Mesothelial cell of epicardium (in vitro differentiated cells): ENCODE measurements at regions not wholly inside any gene's neighbourhood (a gene's known extent, or its start where the extent isn't known, plus 50 kb on each side); places are given as distances from the start of the nearest gene placed in this dataset.

ENCODE experiments used
- DNase-seq, 2 experiments: peaks; one replicate each; pipeline ENCODE4 v3.0.0; 2021; ENCODE audit warnings: low spot score in 2 of 2; ENCODE audit not compliant: unreplicated experiment in 2 of 2
- H3K27ac Mint-ChIP-seq: 2 replicates; pipeline ENCODE4 v1.8.0; 2021; ENCODE audit warnings: mixed read lengths
- H3K27me3 Mint-ChIP-seq: 2 replicates; pipeline ENCODE4 v1.8.0; 2021; ENCODE audit warnings: low read depth, mixed read lengths
- H3K36me3 Mint-ChIP-seq: 2 replicates; pipeline ENCODE4 v1.8.0; 2021; ENCODE audit warnings: mixed read lengths
- H3K4me1 Mint-ChIP-seq: 2 replicates; pipeline ENCODE4 v1.8.0; 2021; ENCODE audit warnings: mixed read lengths
- H3K4me3 Mint-ChIP-seq: 2 replicates; pipeline ENCODE4 v1.8.0; 2021; ENCODE audit warnings: mild to moderate bottlenecking, moderate library complexity, mixed read lengths
- H3K9me3 Mint-ChIP-seq: 2 replicates; pipeline ENCODE4 v1.8.0; 2021; ENCODE audit warnings: mixed read lengths
- CTCF ChIP-seq: fragments of 200-600 bp; sonication (generic); IDR thresholded peaks from one replicate; pipeline ENCODE4 v1.5.0; 2021; ENCODE audit warnings: antibody characterized with exemption; ENCODE audit not compliant: unreplicated experiment

GRCh38 chr5:106691701-106692100 lies 979.0 kb downstream of the EFNA5 start:
- no peaks in the 10 kb centered on the region for H3K27me3 Mint-ChIP-seq
- H3K27ac Mint-ChIP-seq = no peak overlapping the region
- no peaks in the 10 kb centered on the region for H3K36me3 Mint-ChIP-seq
- TF ChIP-seq CTCF = no peak
- H3K9me3 Mint-ChIP-seq = peaks cover 5% of the 10 kb centered on the region
- no peaks in the 10 kb centered on the region for H3K4me1 Mint-ChIP-seq
- no peak overlapping the region for H3K4me3 Mint-ChIP-seq
- DNase-seq = no peak

- Mint-ChIP-seq H3K27ac (no peak overlapping the region), H3K4me1 (no peaks in the 10 kb centered on the region), H3K36me3 (no peaks in the 10 kb centered on the region), H3K27me3 (no peaks in the 10 kb centered on the region), H3K4me3 (no peak overlapping the region), H3K9me3 (peaks cover 5% of the 10 kb centered on the region)
- no peak for TF ChIP-seq CTCF
- no peak for DNase-seq
Measured at GRCh38 chr5:106690585-106690984, 980.2 kb downstream of the EFNA5 start.

GRCh38 chr5:106680330-106680729 lies 990.4 kb downstream of the EFNA5 start:
- H3K27me3 Mint-ChIP-seq = no peaks in the 10 kb centered on the region
- peaks cover 10% of the 10 kb centered on the region for H3K4me1 Mint-ChIP-seq
- H3K36me3 Mint-ChIP-seq = peaks cover 10% of the 10 kb centered on the region
- peak overlapping the region; percentile 47 for H3K27ac Mint-ChIP-seq
- H3K4me3 Mint-ChIP-seq = no peak overlapping the region
- no peak for DNase-seq
- TF ChIP-seq CTCF = no peak
- peaks cover 32% of the 10 kb centered on the region for H3K9me3 Mint-ChIP-seq

GRCh38 chr5:106677057-106677456 lies 993.7 kb downstream of the EFNA5 start:
- TF ChIP-seq CTCF = no peak
- no peak for DNase-seq
- no peak overlapping the region for H3K27ac Mint-ChIP-seq
- peaks cover 13% of the 10 kb centered on the region for H3K4me1 Mint-ChIP-seq
- peaks cover 6% of the 10 kb centered on the region for H3K36me3 Mint-ChIP-seq
- H3K4me3 Mint-ChIP-seq = no peak overlapping the region
- H3K9me3 Mint-ChIP-seq = peaks cover 21% of the 10 kb centered on the region
- H3K27me3 Mint-ChIP-seq = no peaks in the 10 kb centered on the region

GRCh38 chr5:106675687-106676086 lies 995.0 kb downstream of the EFNA5 start:
- no peaks in the 10 kb centered on the region for H3K27me3 Mint-ChIP-seq
- H3K4me1 Mint-ChIP-seq = peaks cover 6% of the 10 kb centered on the region
- DNase-seq = no peak
- peak overlapping the region; percentile 50 for H3K27ac Mint-ChIP-seq
- H3K36me3 Mint-ChIP-seq = peaks cover 6% of the 10 kb centered on the region
- no peak for TF ChIP-seq CTCF
- H3K4me3 Mint-ChIP-seq = no peak overlapping the region
- H3K9me3 Mint-ChIP-seq = peaks cover 21% of the 10 kb centered on the region

- no peak overlapping the region for H3K4me3 Mint-ChIP-seq
- peaks cover 12% of the 10 kb centered on the region for H3K9me3 Mint-ChIP-seq
- no peak overlapping the region for H3K27ac Mint-ChIP-seq
- H3K27me3 Mint-ChIP-seq = no peaks in the 10 kb centered on the region
- H3K4me1 Mint-ChIP-seq = peaks cover 6% of the 10 kb centered on the region
- H3K36me3 Mint-ChIP-seq = peaks cover 6% of the 10 kb centered on the region
- no peak for DNase-seq
- TF ChIP-seq CTCF = no peak
Measured at GRCh38 chr5:106673941-106674340, 996.8 kb downstream of the EFNA5 start.
